NCI-H1105 treated with DMSO at 0.1 percent for 48 hours (cell line): ENCODE measurements at regions not wholly inside any gene's neighbourhood (a gene's known extent, or its start where the extent isn't known, plus 50 kb on each side); places are given as distances from the start of the nearest gene placed in this dataset.
"Not testable (repeated sequence)": the region's sequence is repeated elsewhere in the genome, so short reads cannot be mapped to it uniquely, and the experiment has no call there.

Experiments used
- DNase-seq: peaks from one replicate; lab custom pipeline; 2025; lab: John Stamatoyannopoulos, UW

DNA sequence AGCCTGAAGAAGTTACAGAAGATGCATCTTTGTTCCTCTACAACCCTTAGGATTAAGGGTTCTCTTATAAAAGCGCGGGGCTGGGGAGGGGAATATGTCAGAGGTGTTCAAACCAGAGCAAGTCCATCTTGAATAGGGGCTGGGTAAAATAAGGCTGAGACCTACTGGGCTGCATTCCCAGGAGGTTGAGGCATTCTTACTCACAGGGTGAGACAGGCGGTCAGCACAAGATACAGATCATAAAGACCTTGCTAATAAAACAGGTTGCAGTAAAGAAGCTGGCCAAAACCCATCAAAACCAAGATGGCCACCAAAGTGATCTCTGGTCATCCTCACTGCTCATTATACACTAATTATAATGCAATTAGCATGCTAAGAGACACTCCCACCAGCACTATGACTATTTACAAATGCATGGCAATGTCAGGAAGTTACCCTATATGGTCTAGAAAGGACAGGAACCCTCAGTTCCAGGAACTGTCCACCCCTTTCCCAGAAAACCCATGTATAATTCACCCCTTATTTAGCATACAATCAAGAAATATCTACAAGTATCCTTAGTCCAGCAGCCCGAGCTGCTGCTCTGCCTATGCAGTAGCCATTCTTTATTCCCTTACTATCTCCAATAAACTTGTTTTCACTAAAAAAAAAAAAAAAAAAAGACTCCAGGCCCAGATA lies 108.1 kb upstream of the FOXN3 start:
- no peak for DNase-seq

GRCh38 chr14:89524412-89524811 lies 107.4 kb upstream of the FOXN3 start:
- no peak for DNase-seq

GRCh38 chr14:89521988-89522387 lies 105.0 kb upstream of the FOXN3 start:
- no peak for DNase-seq

DNA sequence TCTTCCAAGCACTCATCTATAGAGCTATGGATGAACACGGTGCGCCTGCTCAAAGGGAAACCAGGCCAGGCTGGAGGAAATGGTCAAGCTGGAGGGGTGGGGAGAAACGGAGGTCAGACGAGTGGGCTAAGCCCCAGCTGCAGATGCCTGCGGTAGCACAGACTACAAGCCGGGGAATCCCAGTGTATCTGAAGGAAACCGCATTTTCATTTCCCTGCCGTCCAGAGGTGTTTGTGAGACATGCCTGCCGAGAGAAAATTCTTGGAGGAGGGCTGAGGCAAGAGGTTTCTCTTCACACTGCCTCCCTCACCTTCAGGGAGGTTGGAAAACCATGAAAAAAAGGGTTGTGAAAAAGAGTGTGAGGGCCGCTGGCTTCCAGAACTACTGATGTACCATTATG lies 102.0 kb upstream of the FOXN3 start:
- no peak for DNase-seq

DNA sequence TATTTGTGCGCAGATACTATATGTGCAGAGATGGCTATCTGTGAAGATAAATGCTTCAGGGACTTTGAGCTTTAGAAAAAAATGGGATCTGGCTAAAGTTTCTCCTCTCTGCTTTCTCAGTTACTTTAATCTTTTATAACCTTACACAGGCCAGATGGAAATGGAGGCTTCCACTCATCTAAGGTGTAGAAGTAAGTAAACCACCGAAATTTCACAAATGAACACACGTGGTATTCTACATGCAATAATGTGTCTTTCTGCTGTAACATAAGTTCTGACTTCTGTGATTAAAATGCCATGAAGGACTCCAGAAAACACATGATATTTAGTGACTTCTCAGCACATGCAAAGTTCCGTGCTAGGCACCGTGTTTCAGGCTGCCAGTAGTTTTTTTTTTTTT lies 99.1 kb upstream of the FOXN3 start:
- DNase-seq: no peak

DNA sequence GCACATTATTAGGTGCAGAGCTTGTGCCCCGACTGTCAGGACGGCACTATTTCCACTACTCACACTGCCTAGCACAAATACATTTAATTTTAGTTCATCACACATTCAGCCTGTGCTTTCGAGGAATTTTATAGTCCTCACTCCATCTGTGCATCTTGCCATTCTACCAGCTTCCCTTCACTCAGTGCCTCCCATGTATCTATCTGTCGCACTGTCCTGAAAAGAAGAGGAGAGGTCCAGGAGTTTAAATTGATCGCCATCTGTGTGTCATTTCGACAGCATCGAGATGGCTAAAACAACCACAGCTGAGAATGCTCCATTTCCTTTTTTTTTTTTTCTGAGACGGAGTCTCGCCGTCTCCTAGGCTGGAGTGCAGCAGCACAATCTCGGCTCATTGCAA lies 97.6 kb upstream of the FOXN3 start:
- no peak for DNase-seq

DNA sequence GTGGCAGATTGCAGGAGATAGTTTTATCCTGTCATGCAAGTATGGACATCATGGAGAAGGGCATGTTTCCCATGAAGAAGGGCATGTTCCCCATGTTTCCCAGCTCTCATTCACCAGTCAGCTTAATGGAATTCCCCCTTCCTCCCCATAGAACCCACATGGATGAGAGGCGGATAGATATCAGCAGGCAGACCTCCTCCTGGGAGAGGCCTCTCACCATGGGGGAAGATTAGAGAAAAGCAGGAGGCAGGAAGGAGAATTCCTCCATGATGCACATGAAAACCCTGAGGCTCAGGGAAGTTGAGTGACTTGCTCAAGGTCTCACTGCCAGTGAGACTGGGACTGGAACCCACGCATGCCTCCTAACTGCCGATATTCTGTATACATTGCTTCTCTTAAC lies 92.9 kb upstream of the FOXN3 start:
- no peak for DNase-seq

DNA sequence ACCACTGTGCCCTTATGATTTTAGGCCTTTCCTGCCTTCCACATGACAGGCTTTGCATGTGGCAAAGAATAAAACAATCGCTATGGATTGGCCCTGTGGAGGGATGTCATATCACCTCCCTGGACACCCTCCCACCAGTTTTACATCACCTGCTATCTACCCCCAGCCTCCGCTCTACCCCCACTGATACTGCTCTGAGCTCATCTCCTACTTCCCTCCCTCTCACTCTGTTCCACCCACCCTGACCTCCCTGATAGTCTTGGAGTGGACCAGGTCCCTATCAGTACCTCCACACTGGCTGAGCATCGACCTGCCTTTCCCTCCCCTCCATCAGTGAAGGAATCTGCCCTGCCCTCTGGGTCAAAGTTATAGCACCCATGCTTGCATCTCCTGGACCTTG lies 91.8 kb upstream of the FOXN3 start:
- no peak for DNase-seq

GRCh38 chr14:89507926-89508460 lies 91.0 kb upstream of the FOXN3 start:
- DNase-seq: no peak

- no peak for DNase-seq
These were observed 90.5 kb upstream of the FOXN3 start for GRCh38 chr14:89507521-89507920.

DNA sequence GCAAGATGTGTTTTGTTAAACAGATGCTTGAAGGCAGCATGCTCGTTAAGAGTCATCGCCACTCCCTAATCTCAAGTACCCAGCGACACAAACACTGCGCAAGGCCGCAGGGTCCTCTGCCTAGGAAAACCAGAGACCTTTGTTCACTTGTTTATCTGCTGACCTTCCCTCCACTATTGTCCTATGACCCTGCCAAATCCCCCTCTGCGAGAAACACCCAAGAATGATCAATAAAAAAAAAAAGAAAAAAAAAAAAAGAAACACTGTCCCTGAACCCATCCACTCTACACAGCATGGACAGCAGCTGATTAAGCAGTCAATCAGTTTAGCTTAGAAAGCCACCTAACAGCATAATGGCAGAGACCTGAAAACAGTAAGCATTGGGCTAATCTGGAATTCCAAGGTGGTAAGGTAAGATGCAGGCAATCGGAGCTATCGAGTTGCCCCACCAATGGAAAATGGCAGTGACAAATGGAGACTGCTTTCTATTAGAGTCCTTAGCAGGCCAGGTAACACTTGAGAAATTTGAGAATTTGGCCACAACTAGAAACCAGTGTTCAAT lies 89.9 kb upstream of the FOXN3 start:
- DNase-seq: not testable (repeated sequence)

DNA sequence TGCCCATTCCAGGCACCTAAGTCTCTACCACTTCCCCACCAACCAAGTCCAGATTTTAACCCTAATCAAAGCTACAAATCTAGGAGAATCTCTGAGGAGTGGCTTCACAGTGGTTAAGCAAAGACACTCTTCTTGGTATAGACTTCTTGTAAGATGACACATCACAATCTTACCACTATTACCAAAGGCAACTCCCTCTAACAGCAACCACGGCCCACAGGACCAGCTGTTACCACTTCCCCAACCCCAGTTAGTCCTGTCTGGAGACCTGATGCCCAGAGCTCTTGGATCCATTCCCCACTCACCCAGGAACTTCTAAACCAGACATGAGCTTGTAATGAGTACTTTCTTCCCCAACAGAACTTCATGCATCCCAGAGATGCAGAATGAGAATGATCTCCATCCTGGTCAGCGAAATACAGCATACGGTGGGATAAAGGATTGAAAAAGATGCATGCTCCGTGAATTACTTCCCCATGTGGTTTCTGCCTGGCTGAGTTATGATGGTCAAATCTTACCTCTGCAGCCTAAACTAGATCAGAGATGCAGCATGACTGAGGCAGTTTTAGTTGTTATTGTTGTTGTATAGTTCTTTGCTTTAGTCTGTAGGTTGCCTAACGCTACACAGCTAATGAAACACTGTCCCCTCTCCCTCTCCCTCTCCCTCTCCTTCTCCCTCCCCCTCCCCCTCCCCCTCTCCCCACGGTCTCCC lies 87.7 kb upstream of the FOXN3 start:
- DNase-seq: no peak

GRCh38 chr14:89504091-89504490 lies 87.1 kb upstream of the FOXN3 start:
- no peak for DNase-seq

DNA sequence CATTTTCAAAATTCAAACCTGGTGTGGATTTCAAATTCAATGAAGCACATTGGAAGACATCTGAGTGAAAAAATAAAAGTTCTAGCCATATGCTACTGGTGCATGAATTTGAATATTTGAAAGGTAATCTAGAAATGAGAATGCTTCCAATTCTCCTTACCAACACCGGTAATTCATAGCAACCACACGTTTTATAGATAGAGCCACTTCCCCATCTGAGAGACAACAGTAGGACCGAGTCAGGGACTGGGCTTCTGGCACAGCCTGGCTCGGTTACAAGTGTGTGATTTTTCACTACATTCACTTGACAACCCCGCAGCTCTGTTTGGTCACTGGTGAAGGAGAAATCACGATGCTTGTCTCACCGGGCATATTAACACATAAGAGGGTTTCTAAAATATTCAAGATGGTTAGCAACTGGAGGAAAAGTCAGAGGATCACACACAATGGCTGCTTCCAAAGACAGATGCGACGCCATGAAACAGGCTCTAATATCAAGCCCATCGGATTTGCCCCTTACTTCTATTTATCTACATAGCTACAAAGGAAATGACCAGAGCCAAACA lies 86.5 kb upstream of the FOXN3 start:
- DNase-seq: no peak

GRCh38 chr14:89502966-89503365 lies 85.9 kb upstream of the FOXN3 start:
- DNase-seq: no peak

DNA sequence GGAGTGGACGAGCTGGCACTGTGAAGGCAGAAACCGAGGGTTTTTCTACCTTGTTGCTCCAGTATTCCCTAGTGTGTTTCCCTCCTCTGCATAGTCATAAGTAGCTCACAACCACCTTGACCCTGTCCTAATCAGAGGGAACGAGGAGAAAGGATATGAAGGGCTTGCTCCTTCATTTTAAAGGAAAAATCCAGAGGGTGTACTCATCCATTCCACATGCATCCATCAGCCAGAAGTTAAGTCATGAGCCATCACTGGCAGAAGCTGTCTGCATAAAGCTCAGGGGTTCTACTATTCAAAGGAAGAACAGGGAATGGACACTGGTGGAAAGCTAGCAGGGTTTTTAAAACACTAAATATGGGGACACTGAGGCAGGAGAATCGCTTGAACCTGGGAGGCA lies 84.3 kb upstream of the FOXN3 start:
- DNase-seq: no peak

GRCh38 chr14:89500303-89500702 lies 83.3 kb upstream of the FOXN3 start:
- no peak for DNase-seq

DNA sequence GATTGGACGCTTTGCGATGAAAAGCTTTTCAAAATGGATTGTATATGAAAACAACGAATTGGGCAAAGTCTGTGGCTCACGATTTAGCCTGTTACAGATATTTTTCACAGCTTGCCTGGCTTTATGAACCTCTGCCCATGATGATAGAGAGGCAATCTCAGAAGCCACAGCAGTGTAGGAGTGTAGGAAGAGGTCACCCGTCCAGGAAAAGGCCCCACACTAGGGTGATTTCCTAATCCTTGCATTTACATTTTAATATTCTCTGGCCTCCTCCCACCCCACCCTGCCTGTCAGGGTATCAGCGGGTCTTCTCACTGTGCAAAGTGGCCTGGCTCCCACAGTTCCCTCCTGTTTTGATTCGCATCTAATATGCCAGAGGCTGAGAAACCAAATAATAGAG lies 81.8 kb upstream of the FOXN3 start:
- DNase-seq: no peak

DNA sequence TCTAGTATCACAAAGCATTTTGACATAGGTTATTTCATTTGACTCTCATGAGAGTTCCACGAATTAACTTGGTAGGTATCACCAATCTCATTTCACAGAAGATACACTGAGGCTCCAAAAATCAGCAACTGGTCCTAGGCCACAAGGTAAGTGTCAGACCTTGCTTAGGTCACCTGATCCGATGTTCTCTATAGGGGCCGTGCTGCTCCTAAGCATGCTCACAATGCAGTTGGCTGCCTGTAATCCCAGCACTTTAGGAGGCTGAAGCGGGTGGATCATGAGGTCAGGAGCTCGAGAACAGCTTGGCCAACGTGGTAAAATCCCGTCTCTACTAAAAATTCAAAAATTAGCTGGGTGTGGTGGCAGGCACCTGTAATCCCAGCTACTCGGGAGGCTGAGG lies 78.7 kb upstream of the FOXN3 start:
- DNase-seq: no peak

DNA sequence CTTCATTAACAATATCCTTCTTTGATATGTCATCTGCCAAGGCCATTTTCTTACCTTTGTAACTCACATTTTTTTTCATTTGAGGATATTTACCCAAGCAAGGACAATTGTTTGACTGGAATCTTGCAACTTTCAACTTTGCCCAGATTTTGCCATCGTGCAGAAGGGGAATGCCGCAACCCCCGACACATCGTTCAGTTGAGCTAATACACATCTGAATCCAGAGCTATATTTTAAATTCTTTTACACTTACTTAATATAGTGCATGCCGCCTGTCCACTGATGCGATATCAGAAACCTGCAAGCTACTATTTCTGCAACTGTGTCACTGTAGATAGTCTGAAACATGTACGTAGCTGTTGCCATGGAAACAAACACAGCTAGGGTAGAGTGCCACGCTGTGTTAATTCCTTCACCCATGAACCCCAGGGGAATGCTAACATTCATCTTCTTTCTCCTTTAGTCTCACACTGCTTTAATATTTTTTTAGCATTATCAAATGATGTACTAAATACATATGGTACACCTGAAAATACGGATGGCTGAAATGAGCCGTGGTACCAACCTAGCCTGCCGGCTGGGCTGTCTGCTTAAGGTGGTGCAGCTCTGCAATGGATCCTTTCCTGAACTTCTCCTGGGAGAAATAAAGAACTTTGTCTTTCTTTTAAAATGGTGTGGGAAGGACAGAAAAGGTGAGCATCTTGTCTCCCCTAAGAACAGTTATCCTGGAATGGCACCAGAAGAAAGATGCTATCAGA lies 77.0 kb upstream of the FOXN3 start:
- no peak for DNase-seq

GRCh38 chr14:89493406-89493805 lies 76.4 kb upstream of the FOXN3 start:
- DNase-seq: no peak

- DNase-seq: no peak
These were observed 74.8 kb upstream of the FOXN3 start for GRCh38 chr14:89491711-89492381.
